ENCODE measurements at regions not wholly inside any gene's neighbourhood (a gene's known extent, or its start where the extent isn't known, plus 50 kb on each side); places are given as distances from the start of the nearest gene placed in this dataset.

GRCh38 chr22:19629720-19630419, 84.4 kb upstream of the SEPTIN5 start:
- Histone ChIP-seq H3K27me3 (ENCODE audit: control insufficient read depth, insufficient read depth, low read length) (peaks cover 9% of the 10 kb centered on the region), H3K9me3 (ENCODE audit: control insufficient read depth, insufficient read depth, low read length) (no peaks in the 10 kb centered on the region; the same call in 1 of the 2 replicates), H3K4me3 (ENCODE audit: low read depth, low read length) (no peak overlapping the region), H3K27ac (ENCODE audit: low read depth, low read length) (no peak overlapping the region)
- CTCF ChIA-PET, result interaction anchor here (0.5 to 3.1 kb wide), 49 partner anchors 9 to 645 kb away, joined by 3 to 38 read pairs (median 4); partner anchors contain the start of genes C22orf39, CDC45, ESS2 and SLC25A1
- peak; percentile 43 for DNase-seq (ENCODE audit: low read depth, low spot score)
- peak; percentile 94 for TF ChIP-seq CTCF (IDR thresholded peaks at IDR 0.05; ENCODE audit: low read depth, low read length)
- POLR2A ChIA-PET, result no interaction called here

GRCh38 chr22:19630614-19631013, 83.7 kb upstream of the SEPTIN5 start:
- DNase-seq (ENCODE audit: low read depth, low spot score), result no peak
- Histone ChIP-seq H3K27ac (ENCODE audit: low read depth, low read length) (no peak overlapping the region), H3K4me3 (ENCODE audit: low read depth, low read length) (no peak overlapping the region), H3K9me3 (ENCODE audit: control insufficient read depth, insufficient read depth, low read length) (no peaks in the 10 kb centered on the region; the same call in 1 of the 2 replicates), H3K27me3 (ENCODE audit: control insufficient read depth, insufficient read depth, low read length) (peaks cover 7% of the 10 kb centered on the region)
- CTCF ChIA-PET, result interaction anchor here (0.6 to 3.1 kb wide), 29 partner anchors 8 to 485 kb away, joined by 3 to 38 read pairs (median 5); partner anchors contain the start of genes C22orf39, CDC45, ESS2 and UFD1
- TF ChIP-seq CTCF (IDR thresholded peaks at IDR 0.05; ENCODE audit: low read depth, low read length), result no peak
- POLR2A ChIA-PET, result no interaction called here

GRCh38 chr22:19631899-19632667, 82.2 kb upstream of the SEPTIN5 start:
- DNase-seq (ENCODE audit: low read depth, low spot score), result peak; percentile 1
- peaks cover 7% of the 10 kb centered on the region for H3K27me3 ChIP-seq (ENCODE audit: control insufficient read depth, insufficient read depth, low read length)
- CTCF ChIA-PET, result interaction anchor here (0.5 to 1.7 kb wide), 13 partner anchors 13 to 332 kb away, joined by 3 to 10 read pairs (median 4); no protein-coding TSS in a partner anchor
- TF ChIP-seq CTCF (IDR thresholded peaks at IDR 0.05; ENCODE audit: low read depth, low read length), result peak; percentile 73
- H3K27ac ChIP-seq (ENCODE audit: low read depth, low read length), result no peak overlapping the region
- POLR2A ChIA-PET, result no interaction called here
- no peaks in the 10 kb centered on the region; the same call in 1 of the 2 replicates for H3K9me3 ChIP-seq (ENCODE audit: control insufficient read depth, insufficient read depth, low read length)
- no peak overlapping the region for H3K4me3 ChIP-seq (ENCODE audit: low read depth, low read length)

DNA sequence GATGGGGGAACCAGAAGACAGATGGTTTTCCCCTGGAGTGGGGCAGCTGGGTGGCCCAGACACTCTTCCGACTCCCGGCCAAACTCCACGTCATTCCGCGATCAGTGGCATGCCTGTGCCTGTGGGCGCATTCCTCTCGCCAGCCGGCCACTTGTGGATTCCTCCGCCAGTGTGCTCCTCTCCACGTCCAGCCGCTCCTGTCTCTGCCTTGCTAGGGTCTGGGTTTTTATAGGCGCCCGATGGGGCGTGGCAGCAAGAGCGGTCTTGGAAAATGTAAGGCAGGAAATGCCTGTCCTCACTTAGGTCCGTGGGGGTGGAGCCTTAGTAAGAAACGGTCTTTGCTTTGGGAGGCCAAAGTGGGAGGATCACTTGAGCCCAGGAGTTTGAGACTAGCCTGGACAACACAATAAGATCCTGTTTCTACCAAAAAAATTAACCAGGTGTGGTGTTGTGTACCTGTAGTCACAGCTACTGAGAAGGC, 81.6 kb upstream of the SEPTIN5 start:
- CTCF ChIA-PET, result interaction anchor here (0.5 to 1.7 kb wide), 10 partner anchors 12 to 332 kb away, joined by 3 to 8 read pairs (median 4); no protein-coding TSS in a partner anchor
- H3K9me3 ChIP-seq (ENCODE audit: control insufficient read depth, insufficient read depth, low read length), result no peaks in the 10 kb centered on the region; the same call in 1 of the 2 replicates
- no peak overlapping the region for H3K27ac ChIP-seq (ENCODE audit: low read depth, low read length)
- H3K27me3 ChIP-seq (ENCODE audit: control insufficient read depth, insufficient read depth, low read length), result peaks cover 7% of the 10 kb centered on the region
- H3K4me3 ChIP-seq (ENCODE audit: low read depth, low read length), result no peak overlapping the region
- DNase-seq (ENCODE audit: low read depth, low spot score), result no peak
- TF ChIP-seq CTCF (IDR thresholded peaks at IDR 0.05; ENCODE audit: low read depth, low read length), result no peak
- POLR2A ChIA-PET, result no interaction called here

All from AG04450 (cell line).